GM12873 (cell line): ENCODE measurements at regions not wholly inside any gene's neighbourhood (a gene's known extent, or its start where the extent isn't known, plus 50 kb on each side); places are given as distances from the start of the nearest gene placed in this dataset.

ENCODE experiments used
- TF ChIP-seq, protein P1 (sequence below): IDR thresholded peaks from 2 replicates; pipeline ENCODE4 v1.5.1; 2012; ENCODE audit warnings: low read depth, mild to moderate bottlenecking, moderate library complexity, low read length, control low read depth; ENCODE audit not compliant: insufficient read depth; ENCODE audit errors: missing control alignments

DNA sequence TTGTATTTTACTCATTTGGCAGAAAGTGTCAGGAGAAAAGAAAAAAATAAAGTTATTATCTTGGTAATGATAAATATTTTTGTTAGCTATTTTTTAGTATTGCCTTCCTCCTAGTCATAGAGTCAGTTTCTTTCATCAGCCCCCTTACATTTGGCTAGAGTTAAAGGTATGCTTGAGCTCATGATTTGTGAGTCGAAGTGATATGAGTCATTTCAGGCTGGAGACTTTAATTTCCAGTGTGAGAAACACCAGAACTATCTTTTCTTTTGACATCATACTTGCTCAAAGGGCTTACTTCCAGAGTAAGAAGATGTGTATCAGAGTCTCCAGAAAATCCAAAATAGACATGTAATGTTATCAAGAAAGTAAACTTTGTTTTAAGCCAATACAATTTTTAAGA, 746.7 kb upstream of the TYRP1 start:
- TF ChIP-seq, protein P1, sequence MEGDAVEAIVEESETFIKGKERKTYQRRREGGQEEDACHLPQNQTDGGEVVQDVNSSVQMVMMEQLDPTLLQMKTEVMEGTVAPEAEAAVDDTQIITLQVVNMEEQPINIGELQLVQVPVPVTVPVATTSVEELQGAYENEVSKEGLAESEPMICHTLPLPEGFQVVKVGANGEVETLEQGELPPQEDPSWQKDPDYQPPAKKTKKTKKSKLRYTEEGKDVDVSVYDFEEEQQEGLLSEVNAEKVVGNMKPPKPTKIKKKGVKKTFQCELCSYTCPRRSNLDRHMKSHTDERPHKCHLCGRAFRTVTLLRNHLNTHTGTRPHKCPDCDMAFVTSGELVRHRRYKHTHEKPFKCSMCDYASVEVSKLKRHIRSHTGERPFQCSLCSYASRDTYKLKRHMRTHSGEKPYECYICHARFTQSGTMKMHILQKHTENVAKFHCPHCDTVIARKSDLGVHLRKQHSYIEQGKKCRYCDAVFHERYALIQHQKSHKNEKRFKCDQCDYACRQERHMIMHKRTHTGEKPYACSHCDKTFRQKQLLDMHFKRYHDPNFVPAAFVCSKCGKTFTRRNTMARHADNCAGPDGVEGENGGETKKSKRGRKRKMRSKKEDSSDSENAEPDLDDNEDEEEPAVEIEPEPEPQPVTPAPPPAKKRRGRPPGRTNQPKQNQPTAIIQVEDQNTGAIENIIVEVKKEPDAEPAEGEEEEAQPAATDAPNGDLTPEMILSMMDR: no peak

DNA sequence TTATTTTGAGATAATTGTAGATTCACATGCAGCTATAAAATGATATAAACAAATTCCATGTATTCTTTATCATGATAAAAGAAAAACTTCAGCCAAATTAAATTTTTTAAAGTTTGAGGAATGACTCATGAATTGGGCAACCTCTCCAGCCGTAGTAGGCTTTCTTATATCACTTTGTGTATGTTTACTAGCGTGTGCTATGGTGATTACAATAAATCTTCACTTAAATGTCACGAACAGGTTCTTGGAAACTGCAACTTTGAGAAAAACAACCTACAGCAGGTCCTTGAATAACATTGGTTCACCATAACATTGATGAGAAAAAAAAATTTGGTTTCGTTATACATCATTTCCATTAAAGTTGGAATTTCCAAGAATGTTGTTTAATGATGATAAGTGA, 730.9 kb upstream of the TYRP1 start:
- TF ChIP-seq, protein P1: no peak

DNA sequence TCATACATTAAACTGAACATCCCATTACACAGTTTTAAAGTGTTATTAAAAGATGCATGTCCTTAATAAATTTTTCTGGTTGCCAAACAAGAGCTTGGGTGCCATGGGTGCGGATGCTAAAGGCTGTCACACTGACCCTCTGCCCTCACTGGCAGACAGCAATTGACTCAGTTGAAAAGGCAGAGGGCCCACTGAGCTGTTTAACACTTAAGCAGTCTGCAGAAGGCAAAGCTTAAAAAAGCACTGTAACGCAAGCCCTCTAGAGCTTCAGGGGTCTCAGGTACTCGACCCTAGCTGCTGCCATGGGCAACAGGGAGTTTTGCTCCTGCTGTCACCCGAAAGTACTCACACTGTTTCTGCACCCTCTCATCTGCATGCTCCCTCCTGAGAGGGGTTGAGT, 726.4 kb upstream of the TYRP1 start:
- TF ChIP-seq, protein P1: no peak

DNA sequence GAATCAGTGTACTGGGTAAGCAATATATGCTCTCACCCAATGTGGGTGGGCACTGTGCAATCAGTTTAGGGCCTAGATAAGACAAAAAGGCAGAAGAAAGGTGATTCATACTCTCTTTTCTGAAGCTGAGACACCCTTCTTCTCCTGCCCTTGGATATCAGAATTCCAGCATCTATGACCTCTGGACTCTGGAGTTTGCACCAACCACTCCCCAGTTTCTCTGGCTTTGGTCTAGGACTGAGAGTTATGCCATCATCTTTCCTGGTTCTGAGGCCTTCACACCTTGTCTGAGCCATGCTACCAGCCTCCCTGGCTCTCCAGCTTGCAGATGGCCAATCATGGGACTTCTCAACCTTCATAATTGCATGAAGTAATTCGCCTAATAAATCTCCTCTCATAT, 724.6 kb upstream of the TYRP1 start:
- TF ChIP-seq, protein P1: no peak

DNA sequence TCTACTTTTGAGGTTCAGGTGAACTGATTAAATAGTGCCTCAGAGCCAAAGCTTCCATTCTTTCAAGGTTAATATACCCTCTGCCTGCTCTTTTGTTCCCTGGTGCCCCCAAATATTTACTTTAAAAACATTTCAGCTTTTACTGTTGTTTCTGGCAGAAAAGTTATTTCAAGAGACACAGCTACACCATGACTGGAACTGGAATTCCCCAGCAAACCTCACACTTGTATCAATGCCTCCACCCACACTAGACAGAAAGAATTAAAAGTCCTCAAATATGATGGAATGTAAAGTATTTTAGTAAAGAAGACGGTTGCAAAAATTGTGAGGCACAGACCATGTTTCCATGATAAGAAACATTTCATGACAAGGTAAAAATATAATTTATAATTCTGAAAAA, 720.2 kb upstream of the TYRP1 start:
- TF ChIP-seq, protein P1: no peak

DNA sequence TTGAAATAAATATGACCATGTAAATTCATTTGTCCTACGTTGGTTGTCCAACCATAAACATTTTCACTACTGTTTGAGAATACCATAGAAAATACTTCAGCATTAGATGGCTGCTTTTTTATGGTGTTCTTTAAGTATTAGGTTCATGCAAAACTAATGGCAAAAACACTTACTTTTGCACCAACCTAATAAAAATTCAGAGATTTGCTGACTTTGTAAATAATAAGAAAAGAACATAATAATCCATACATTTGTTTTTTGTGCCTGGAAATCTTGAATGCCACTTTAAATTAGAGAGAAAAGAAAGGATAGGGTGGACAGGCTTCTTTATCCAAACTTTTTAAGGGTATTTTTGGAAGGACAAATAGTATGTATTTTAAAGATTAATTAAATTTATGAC, 719.7 kb upstream of the TYRP1 start:
- TF ChIP-seq, protein P1: no peak

DNA sequence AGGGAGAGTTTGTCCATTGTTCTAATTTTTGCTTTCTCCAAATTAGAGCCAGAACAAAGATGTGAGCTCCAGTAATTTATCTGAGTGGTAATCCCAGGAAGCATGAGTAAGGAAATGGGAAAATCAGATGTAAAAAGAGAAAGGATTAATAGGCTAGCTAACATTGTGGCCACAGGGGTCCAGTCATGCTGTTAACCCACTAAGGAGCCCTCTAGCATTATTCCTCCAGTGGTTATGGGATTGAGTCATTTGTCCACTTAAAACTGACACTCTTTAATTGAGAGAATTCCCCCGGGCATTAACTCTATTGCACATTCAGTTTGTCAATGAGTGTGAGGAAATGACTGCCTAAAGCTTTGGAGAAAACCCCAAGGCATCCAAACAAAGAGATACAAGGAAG, 700.3 kb upstream of the TYRP1 start:
- TF ChIP-seq, protein P1: no peak

DNA sequence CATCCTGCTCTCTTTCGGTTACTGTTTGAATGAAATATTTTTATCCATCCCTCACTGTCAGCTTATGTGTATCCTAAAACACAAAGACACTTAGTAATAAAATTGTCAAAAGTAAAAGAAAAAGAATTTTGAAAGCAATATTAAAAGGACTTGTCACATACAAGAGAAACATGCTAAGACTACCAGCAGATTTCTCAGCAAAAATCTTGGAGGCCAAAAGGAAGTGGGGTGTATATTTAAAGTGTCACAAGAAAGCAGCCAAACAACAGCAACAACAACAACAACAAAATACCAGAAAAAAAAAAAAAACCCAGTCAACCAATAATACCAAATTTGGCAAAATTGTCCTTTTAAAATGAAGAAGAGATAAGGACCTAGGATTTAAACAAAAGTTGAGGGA, 678.7 kb upstream of the TYRP1 start:
- TF ChIP-seq, protein P1: no peak
